ENCODE measurements at regions not wholly inside any gene's neighbourhood (a gene's known extent, or its start where the extent isn't known, plus 50 kb on each side); places are given as distances from the start of the nearest gene placed in this dataset.

DNA sequence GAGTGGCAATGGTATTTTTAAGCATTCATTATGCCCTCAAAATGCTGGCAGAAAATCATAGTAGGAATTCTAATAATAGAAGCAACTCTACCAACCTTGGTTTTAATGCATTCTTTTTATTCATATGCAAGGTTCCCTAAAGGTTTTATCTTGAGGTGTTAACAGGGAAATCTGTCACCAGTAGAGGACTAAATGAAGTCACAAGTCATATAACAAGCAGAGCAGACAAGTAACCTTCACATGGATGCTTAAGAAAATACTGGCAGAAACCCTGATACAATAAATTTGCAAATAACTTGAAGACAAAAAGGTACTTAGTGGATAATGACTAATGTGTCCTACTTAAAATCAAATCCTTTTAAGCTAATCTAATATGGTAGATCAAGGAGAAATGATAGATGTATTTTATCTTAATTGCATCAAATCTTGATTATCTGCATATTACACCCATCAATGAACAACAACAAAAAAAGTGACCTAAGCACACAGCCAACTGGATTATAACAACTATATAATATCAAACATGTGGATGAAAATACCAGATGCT lies 73.3 kb downstream of the RFC3 start:
- DNase-seq (ENCODE audit: low read depth in 4 of 6, low spot score in 6 of 6) = no peak
- H3K4me1 ChIP-seq (ENCODE audit: control insufficient read depth, insufficient read depth, low read length) = no peaks in the 10 kb centered on the region
- H3K27me3 ChIP-seq (ENCODE audit: control insufficient read depth, insufficient read depth, low read length) = no peaks in the 10 kb centered on the region
- H3K9me3 ChIP-seq (ENCODE audit: control insufficient read depth, insufficient read depth, low read length) = peaks cover 10% of the 10 kb centered on the region
- no peak overlapping the region for H3K27ac ChIP-seq (ENCODE audit: low read depth, low read length)
- H3K36me3 ChIP-seq (ENCODE audit: control insufficient read depth, insufficient read depth, low read length) = no peaks in the 10 kb centered on the region
- H3K4me3 ChIP-seq (ENCODE audit: low read depth, low read length) = no peak overlapping the region

DNA sequence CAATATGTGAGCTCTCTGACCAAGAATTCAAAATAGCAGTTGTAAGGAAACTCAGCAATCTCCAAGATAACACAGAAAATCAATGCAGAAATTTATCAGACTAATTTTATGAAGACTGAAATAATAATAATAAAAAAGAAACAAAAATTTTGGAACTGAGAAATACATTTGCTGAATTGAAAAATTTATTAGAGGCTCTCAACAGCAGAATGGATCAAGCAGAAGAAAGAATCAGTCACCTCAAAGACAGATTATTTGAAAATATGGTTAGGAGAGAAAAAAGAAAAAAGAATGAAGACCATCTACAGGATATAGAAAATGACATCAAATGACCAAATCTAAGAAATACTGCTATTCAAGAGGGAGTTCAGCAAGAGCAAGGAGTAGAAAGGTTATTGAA lies 75.6 kb downstream of the RFC3 start:
- H3K4me1 ChIP-seq (ENCODE audit: control insufficient read depth, insufficient read depth, low read length) = no peaks in the 10 kb centered on the region
- H3K27me3 ChIP-seq (ENCODE audit: control insufficient read depth, insufficient read depth, low read length) = no peaks in the 10 kb centered on the region
- peaks cover 11% of the 10 kb centered on the region for H3K9me3 ChIP-seq (ENCODE audit: control insufficient read depth, insufficient read depth, low read length)
- H3K36me3 ChIP-seq (ENCODE audit: control insufficient read depth, insufficient read depth, low read length) = no peaks in the 10 kb centered on the region
- no peak overlapping the region for H3K27ac ChIP-seq (ENCODE audit: low read depth, low read length)
- DNase-seq (ENCODE audit: low read depth in 4 of 6, low spot score in 6 of 6) = no peak
- no peak overlapping the region for H3K4me3 ChIP-seq (ENCODE audit: low read depth, low read length)

DNA sequence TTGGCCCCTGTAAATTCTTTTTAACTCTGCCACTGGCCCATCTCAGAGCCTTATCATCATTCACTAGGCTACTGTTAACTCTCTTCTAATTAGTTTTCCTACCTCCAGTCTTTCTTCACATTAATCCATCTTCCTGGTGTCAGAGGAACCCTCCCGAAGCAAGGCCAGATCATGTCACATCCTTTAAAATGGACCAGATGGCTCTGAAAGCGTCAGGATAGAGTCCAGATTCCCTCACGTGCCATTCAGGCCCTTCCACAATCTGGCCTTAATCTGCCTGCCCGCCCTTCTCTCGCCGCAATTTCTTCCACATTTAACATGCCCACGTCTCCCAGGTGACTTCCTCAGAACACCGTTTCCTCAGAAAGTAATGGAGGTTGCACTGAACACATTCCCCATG lies 86.5 kb downstream of the RFC3 start:
- H3K9me3 ChIP-seq (ENCODE audit: control insufficient read depth, insufficient read depth, low read length) = peaks cover under 1% of the 10 kb centered on the region
- 73% methylated on average over 8 of the region's 8 CpGs for WGBS (ENCODE audit: insufficient coverage)
- H3K27me3 ChIP-seq (ENCODE audit: control insufficient read depth, insufficient read depth, low read length) = no peaks in the 10 kb centered on the region
- no peaks in the 10 kb centered on the region for H3K4me1 ChIP-seq (ENCODE audit: control insufficient read depth, insufficient read depth, low read length)
- no peaks in the 10 kb centered on the region for H3K36me3 ChIP-seq (ENCODE audit: control insufficient read depth, insufficient read depth, low read length)
- no peak overlapping the region for H3K27ac ChIP-seq (ENCODE audit: low read depth, low read length)
- no peak overlapping the region for H3K4me3 ChIP-seq (ENCODE audit: low read depth, low read length)
- DNase-seq (ENCODE audit: low read depth in 4 of 6, low spot score in 6 of 6) = peak in 1 of 6 donors; percentile 60

DNA sequence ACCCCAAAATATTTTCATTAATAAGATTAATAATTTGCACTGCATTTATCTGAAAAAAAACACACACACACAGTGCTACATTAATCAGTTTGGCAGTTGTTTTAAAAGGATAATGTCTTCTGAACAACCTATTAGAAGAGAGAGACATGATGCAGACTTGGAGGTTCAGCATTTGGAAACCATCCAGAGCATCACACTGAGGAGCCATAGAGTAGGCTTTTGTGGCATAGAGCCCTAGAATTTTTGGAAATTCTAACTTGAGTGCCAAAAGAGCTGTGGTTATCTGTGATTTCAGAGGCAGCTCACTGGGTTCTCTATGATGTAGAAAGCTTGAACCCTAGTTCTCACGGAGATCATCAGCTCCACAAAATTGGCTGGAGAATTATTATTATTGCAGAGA lies 90.2 kb downstream of the RFC3 start:
- Histone ChIP-seq H3K36me3 (ENCODE audit: control insufficient read depth, insufficient read depth, low read length) (no peaks in the 10 kb centered on the region), H3K9me3 (ENCODE audit: control insufficient read depth, insufficient read depth, low read length) (no peaks in the 10 kb centered on the region), H3K27ac (ENCODE audit: low read depth, low read length) (no peak overlapping the region), H3K4me1 (ENCODE audit: control insufficient read depth, insufficient read depth, low read length) (no peaks in the 10 kb centered on the region), H3K27me3 (ENCODE audit: control insufficient read depth, insufficient read depth, low read length) (no peaks in the 10 kb centered on the region), H3K4me3 (ENCODE audit: low read depth, low read length) (no peak overlapping the region)
- no CpG with 5 or more reads among the region's 1 CpG for WGBS (ENCODE audit: insufficient coverage)
- DNase-seq (ENCODE audit: low read depth in 4 of 6, low spot score in 6 of 6) = peak in 1 of 6 donors; percentile 78

DNA sequence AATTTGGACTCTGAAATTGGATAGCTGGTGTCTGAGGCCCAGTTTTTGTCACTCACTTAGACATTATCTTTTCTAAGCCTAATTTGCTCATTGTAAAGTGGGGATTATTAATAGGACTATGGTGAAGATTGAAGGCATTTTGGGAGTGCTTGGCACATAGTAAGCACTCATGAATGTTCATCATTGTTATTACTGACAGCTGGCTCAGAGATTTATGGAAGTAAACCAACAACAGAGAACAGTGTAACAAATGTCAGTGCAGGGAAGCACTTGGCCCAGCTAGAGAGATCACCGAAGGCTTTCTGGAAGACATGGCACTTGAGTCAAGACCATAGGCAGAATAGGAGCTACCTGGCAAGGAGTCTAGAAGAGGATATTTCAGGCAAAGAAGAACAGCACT lies 92.3 kb downstream of the RFC3 start:
- H3K4me1 ChIP-seq (ENCODE audit: control insufficient read depth, insufficient read depth, low read length) = no peaks in the 10 kb centered on the region
- no peak overlapping the region for H3K27ac ChIP-seq (ENCODE audit: low read depth, low read length)
- H3K4me3 ChIP-seq (ENCODE audit: low read depth, low read length) = no peak overlapping the region
- no peaks in the 10 kb centered on the region for H3K27me3 ChIP-seq (ENCODE audit: control insufficient read depth, insufficient read depth, low read length)
- DNase-seq (ENCODE audit: low read depth in 4 of 6, low spot score in 6 of 6) = peak in 1 of 6 donors; percentile 40
- H3K9me3 ChIP-seq (ENCODE audit: control insufficient read depth, insufficient read depth, low read length) = no peaks in the 10 kb centered on the region
- no peaks in the 10 kb centered on the region for H3K36me3 ChIP-seq (ENCODE audit: control insufficient read depth, insufficient read depth, low read length)
- 57% methylated on average over 1 of the region's 1 CpG for WGBS (ENCODE audit: insufficient coverage)

DNA sequence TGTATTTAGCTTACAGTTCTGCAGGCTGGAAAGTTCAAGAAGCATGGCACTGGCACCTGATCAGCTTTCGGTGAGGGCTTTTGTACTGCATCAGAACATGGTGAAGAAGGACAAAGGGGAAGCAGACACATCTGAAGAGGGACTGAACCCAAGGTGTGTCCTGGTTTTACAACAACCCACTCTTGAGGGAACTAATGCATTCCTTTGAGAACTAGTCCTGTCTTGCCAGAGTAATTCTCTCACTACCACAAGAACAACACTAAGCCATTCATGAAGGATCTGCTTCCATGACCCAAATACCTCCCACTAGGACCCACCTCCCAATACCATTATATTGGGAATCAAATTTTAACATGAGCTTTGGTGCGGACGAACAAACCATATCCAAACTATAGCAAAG lies 93.6 kb downstream of the RFC3 start:
- Histone ChIP-seq H3K27ac (ENCODE audit: low read depth, low read length) (no peak overlapping the region), H3K9me3 (ENCODE audit: control insufficient read depth, insufficient read depth, low read length) (no peaks in the 10 kb centered on the region), H3K4me1 (ENCODE audit: control insufficient read depth, insufficient read depth, low read length) (no peaks in the 10 kb centered on the region), H3K27me3 (ENCODE audit: control insufficient read depth, insufficient read depth, low read length) (no peaks in the 10 kb centered on the region), H3K4me3 (ENCODE audit: low read depth, low read length) (no peak overlapping the region), H3K36me3 (ENCODE audit: control insufficient read depth, insufficient read depth, low read length) (no peaks in the 10 kb centered on the region)
- no peak for DNase-seq (ENCODE audit: low read depth in 4 of 6, low spot score in 6 of 6)
- WGBS (ENCODE audit: insufficient coverage) = 100% methylated on average over 3 of the region's 3 CpGs

DNA sequence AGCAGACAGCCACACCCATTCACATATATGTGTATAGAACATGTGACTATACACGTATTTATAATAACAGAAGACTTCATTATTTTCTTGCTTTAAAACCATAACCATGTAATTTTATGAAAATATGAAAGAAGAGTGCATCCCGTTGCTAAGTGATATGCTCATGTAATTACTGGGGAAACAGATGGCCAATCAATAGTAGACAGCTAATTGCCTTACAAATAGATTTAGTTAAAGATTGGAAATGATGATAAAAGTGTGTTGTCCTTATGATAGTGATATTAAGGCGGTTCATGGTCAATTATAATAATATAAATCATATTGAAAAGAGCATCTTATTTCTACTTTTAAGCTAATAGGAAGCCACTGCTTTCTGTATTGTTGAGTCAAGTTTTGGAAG lies 95.9 kb downstream of the RFC3 start:
- Histone ChIP-seq H3K4me3 (ENCODE audit: low read depth, low read length) (no peak overlapping the region), H3K27me3 (ENCODE audit: control insufficient read depth, insufficient read depth, low read length) (no peaks in the 10 kb centered on the region), H3K4me1 (ENCODE audit: control insufficient read depth, insufficient read depth, low read length) (no peaks in the 10 kb centered on the region), H3K36me3 (ENCODE audit: control insufficient read depth, insufficient read depth, low read length) (no peaks in the 10 kb centered on the region), H3K27ac (ENCODE audit: low read depth, low read length) (no peak overlapping the region), H3K9me3 (ENCODE audit: control insufficient read depth, insufficient read depth, low read length) (no peaks in the 10 kb centered on the region)
- no CpG with 5 or more reads among the region's 3 CpGs for WGBS (ENCODE audit: insufficient coverage)
- DNase-seq (ENCODE audit: low read depth in 4 of 6, low spot score in 6 of 6) = peak in 1 of 6 donors; percentile 55

DNA sequence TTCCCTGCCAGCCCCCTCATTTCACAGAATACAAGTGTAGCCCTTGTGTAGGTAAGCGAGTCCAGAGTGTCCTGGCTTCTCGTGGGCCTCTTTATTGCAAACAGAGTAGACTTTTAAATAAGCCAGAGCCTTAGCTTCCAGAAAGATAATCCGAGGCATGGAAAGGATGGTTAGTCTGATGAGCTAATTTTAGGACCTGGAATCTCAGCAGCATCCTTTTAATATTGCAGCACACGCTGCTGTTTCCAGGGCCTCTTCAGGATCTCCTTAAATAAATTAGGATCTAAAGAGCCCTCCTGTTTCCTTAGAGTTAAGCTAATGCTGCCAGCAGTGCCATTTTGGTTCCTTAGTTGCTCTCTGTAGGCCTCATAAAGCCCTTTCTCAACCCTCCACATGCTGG lies 99.2 kb downstream of the RFC3 start:
- Histone ChIP-seq H3K4me1 (ENCODE audit: control insufficient read depth, insufficient read depth, low read length) (no peaks in the 10 kb centered on the region), H3K9me3 (ENCODE audit: control insufficient read depth, insufficient read depth, low read length) (no peaks in the 10 kb centered on the region), H3K4me3 (ENCODE audit: low read depth, low read length) (no peak overlapping the region), H3K27ac (ENCODE audit: low read depth, low read length) (no peak overlapping the region), H3K36me3 (ENCODE audit: control insufficient read depth, insufficient read depth, low read length) (no peaks in the 10 kb centered on the region), H3K27me3 (ENCODE audit: control insufficient read depth, insufficient read depth, low read length) (no peaks in the 10 kb centered on the region)
- DNase-seq (ENCODE audit: low read depth in 4 of 6, low spot score in 6 of 6) = peak in 2 of 6 donors; percentile 20 to 79
- WGBS (ENCODE audit: insufficient coverage) = 68% methylated on average over 2 of the region's 4 CpGs

DNA sequence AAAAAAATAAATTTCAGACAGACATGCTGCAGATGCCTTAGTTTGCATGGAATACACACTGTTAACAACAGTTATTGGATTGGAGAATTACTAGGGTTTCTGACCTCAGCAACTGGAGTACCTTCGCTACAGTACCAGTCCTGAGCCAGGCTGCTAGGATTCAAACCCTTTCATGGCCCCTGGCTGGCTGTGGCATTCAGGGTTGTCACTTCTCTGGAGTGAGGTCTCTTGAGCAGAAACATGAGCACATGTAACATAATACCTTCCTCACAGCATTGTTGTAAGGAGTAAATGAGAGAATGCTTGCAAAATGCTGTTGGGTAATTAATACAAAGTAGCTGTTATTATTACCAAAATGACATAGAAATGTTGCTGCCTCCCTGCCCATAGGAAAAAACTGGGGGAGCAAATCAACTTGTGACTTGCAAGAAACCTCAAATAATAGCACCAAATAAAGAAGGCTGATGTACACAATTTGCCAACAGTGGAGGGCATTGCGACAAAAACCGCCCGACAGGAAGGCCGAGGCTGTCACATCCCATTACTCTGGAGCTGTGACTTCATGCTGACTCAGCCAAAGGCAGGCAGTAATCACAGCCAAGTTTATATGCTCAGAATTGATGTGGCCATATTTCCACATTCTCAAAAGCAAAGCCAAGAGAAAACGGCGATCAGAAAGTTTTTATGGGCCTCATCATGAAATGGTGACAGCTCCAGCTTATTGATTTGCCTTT lies 100.4 kb downstream of the RFC3 start:
- 33% methylated on average over 4 of the region's 7 CpGs for WGBS (ENCODE audit: insufficient coverage)
- no peaks in the 10 kb centered on the region for H3K36me3 ChIP-seq (ENCODE audit: control insufficient read depth, insufficient read depth, low read length)
- no peaks in the 10 kb centered on the region for H3K9me3 ChIP-seq (ENCODE audit: control insufficient read depth, insufficient read depth, low read length)
- no peak overlapping the region for H3K27ac ChIP-seq (ENCODE audit: low read depth, low read length)
- H3K4me1 ChIP-seq (ENCODE audit: control insufficient read depth, insufficient read depth, low read length) = no peaks in the 10 kb centered on the region
- no peaks in the 10 kb centered on the region for H3K27me3 ChIP-seq (ENCODE audit: control insufficient read depth, insufficient read depth, low read length)
- DNase-seq (ENCODE audit: low read depth in 4 of 6, low spot score in 6 of 6) = peak in 2 of 6 donors; percentile 41 to 85
- H3K4me3 ChIP-seq (ENCODE audit: low read depth, low read length) = no peak overlapping the region

DNA sequence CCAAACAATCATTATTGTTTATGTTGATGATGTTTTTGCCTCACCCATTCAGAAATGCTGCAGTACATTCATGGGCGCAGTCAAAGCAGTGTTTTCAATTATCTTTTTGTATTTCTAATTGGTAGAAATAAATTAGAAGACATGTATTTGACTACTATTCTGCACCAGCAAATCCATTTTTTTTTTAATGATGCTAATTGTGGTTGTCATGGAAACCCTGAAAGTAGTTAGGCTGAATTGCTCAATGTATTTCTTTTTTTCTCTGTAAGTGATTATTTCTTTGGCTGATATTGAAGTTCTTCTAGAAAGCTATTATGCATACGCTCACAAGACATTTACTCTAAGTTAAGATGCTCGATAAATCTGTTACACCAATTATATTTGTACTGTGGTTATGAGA lies 101.2 kb downstream of the RFC3 start:
- whole genome bisulfite sequencing (ENCODE audit: insufficient coverage) = no CpG with 5 or more reads among the region's 3 CpGs
- H3K27ac ChIP-seq (ENCODE audit: low read depth, low read length) = no peak overlapping the region

More for the DNA sequence above, 101.2 kb downstream of the RFC3 start:
- Histone ChIP-seq H3K4me3 (ENCODE audit: low read depth, low read length) (no peak overlapping the region), H3K27me3 (ENCODE audit: control insufficient read depth, insufficient read depth, low read length) (no peaks in the 10 kb centered on the region), H3K4me1 (ENCODE audit: control insufficient read depth, insufficient read depth, low read length) (no peaks in the 10 kb centered on the region), H3K9me3 (ENCODE audit: control insufficient read depth, insufficient read depth, low read length) (no peaks in the 10 kb centered on the region), H3K36me3 (ENCODE audit: control insufficient read depth, insufficient read depth, low read length) (no peaks in the 10 kb centered on the region)
- DNase-seq (ENCODE audit: low read depth in 4 of 6, low spot score in 6 of 6) = peak in 2 of 6 donors; percentile 43 to 89

All from spinal cord (tissue), 9 donors.